ENCODE measurements at regions not wholly inside any gene's neighbourhood (a gene's known extent, or its start where the extent isn't known, plus 50 kb on each side); places are given as distances from the start of the nearest gene placed in this dataset.
"Not testable (repeated sequence)": the region's sequence is repeated elsewhere in the genome, so short reads cannot be mapped to it uniquely, and the experiment has no call there.

GRCh38 chr16:35102780-35103403 lies 1643.5 kb downstream of the TP53TG3F start:
- DNase-seq: no peak

- not testable (repeated sequence) for DNase-seq
Measured at GRCh38 chr16:35111772-35112171, 1652.4 kb downstream of the TP53TG3F start.

- DNase-seq: no peak
Measured at GRCh38 chr16:35131429-35131828, 1672.0 kb downstream of the TP53TG3F start.

GRCh38 chr16:35134471-35134870 lies 1675.1 kb downstream of the TP53TG3F start:
- DNase-seq: no peak

- no peak for DNase-seq
Measured at GRCh38 chr16:35140293-35140986, 1681.0 kb downstream of the TP53TG3F start.

GRCh38 chr16:35141303-35141702 lies 1681.9 kb downstream of the TP53TG3F start:
- DNase-seq: no peak

GRCh38 chr16:35142147-35142808 lies 1682.9 kb downstream of the TP53TG3F start:
- no peak for DNase-seq

- DNase-seq: no peak
Measured at GRCh38 chr16:35142809-35143192, 1683.4 kb downstream of the TP53TG3F start.

GRCh38 chr16:35144212-35144932 lies 1685.0 kb downstream of the TP53TG3F start:
- no peak for DNase-seq

- DNase-seq: no peak
Measured at GRCh38 chr16:35146031-35146710, 1686.8 kb downstream of the TP53TG3F start.

- no peak for DNase-seq
Measured at GRCh38 chr16:35146723-35147458, 1687.5 kb downstream of the TP53TG3F start.

GRCh38 chr16:35147556-35148504 lies 1688.4 kb downstream of the TP53TG3F start:
- no peak for DNase-seq

GRCh38 chr16:35148748-35149147 lies 1689.3 kb downstream of the TP53TG3F start:
- DNase-seq: no peak

- DNase-seq: no peak
Measured at GRCh38 chr16:35149550-35149949, 1690.1 kb downstream of the TP53TG3F start.

- DNase-seq: no peak
Measured at GRCh38 chr16:35150805-35151312, 1691.4 kb downstream of the TP53TG3F start.

GRCh38 chr16:35152067-35152627 lies 1692.7 kb downstream of the TP53TG3F start:
- DNase-seq: no peak

GRCh38 chr16:35154627-35155026 lies 1695.2 kb downstream of the TP53TG3F start:
- DNase-seq: no peak

GRCh38 chr16:35157549-35157948 lies 1698.1 kb downstream of the TP53TG3F start:
- DNase-seq: not testable (repeated sequence)

GRCh38 chr16:35169324-35169723 lies 1709.9 kb downstream of the TP53TG3F start:
- DNase-seq: not testable (repeated sequence)

GRCh38 chr16:35170061-35170460 lies 1710.6 kb downstream of the TP53TG3F start:
- DNase-seq: not testable (repeated sequence)
